ENCODE measurements at regions not wholly inside any gene's neighbourhood (a gene's known extent, or its start where the extent isn't known, plus 50 kb on each side); places are given as distances from the start of the nearest gene placed in this dataset.

- H3K18ac ChIP-seq (ENCODE audit: insufficient read length, low read depth, low read length) = no peak overlapping the region
- H3T11ph ChIP-seq (ENCODE audit: low read length) = no peak overlapping the region
- H2BK12ac ChIP-seq (ENCODE audit: insufficient read length, low read depth, low read length) = no peak overlapping the region
- no peak overlapping the region for H3K4me2 ChIP-seq (ENCODE audit: insufficient read depth, insufficient read length, low read length)
- no peaks in the 10 kb centered on the region for H3K27me3 ChIP-seq (ENCODE audit: insufficient read depth, low read length)
- H3K27me3 Mint-ChIP-seq (ENCODE audit: low read depth) = no peaks in the 10 kb centered on the region
- H3K27ac Mint-ChIP-seq = peak overlapping the region in 1 of 3 experiments; percentile 89; a peak in 2 of 7 replicates
- no peak overlapping the region for H3K4ac ChIP-seq (ENCODE audit: low read depth, low read length)
- no peak overlapping the region for H3K14ac ChIP-seq (ENCODE audit: insufficient read depth, low read length)
- no peak overlapping the region for H3K23ac ChIP-seq (ENCODE audit: insufficient read length, low read depth, low read length)
- no peak overlapping the region for H4K5ac ChIP-seq (ENCODE audit: insufficient read length, low read depth, low read length)
- peak overlapping the region; percentile 59 for H3K27ac ChIP-seq (ENCODE audit: insufficient read length, low read depth, low read length)
- H2BK120ac ChIP-seq (ENCODE audit: low read depth, low read length, poor library complexity, severe bottlenecking) = no peak overlapping the region
- H3K9me3 ChIP-seq (ENCODE audit: control insufficient read depth, low read depth, low read length) = no peaks in the 10 kb centered on the region
- no peaks in the 10 kb centered on the region for H3K23me2 ChIP-seq (ENCODE audit: insufficient read length, low read depth, low read length, poor library complexity, severe bottlenecking)
- H3K36me3 Mint-ChIP-seq (ENCODE audit: insufficient read depth in 1 of 3, low read depth in 3 of 3) = no peaks in the 10 kb centered on the region
- peak; percentile 52 for DNase-seq
- H2BK20ac ChIP-seq (ENCODE audit: low read depth, low read length, poor library complexity, severe bottlenecking) = no peak overlapping the region
- no peak overlapping the region for H4K8ac ChIP-seq (replicated peaks; ENCODE audit: insufficient read length, low read depth, low read length)
- H4K91ac ChIP-seq (ENCODE audit: insufficient read length, low read depth, low read length) = no peak overlapping the region
- peaks cover 45 to 56% of the 10 kb centered on the region in 2 experiments for H3K4me1 Mint-ChIP-seq
- H2AK5ac ChIP-seq (ENCODE audit: insufficient read length, low read length) = no peak overlapping the region
- H2AFZ ChIP-seq (ENCODE audit: low read length) = no peak overlapping the region
- no peaks in the 10 kb centered on the region for H4K20me1 ChIP-seq (ENCODE audit: control insufficient read depth, insufficient read depth, insufficient read length)
- H2BK15ac ChIP-seq (ENCODE audit: low read depth, low read length) = no peak overlapping the region
- no peak overlapping the region for H3K4me3 Mint-ChIP-seq
- H3K9ac ChIP-seq (ENCODE audit: extremely low read depth, insufficient read length, low read length) = no peak overlapping the region
- H2BK5ac ChIP-seq (ENCODE audit: insufficient read length, low read length) = no peak overlapping the region
- no peaks in the 10 kb centered on the region for H3K79me1 ChIP-seq (ENCODE audit: insufficient read depth, low read depth, low read length, poor library complexity, severe bottlenecking)
- TF ChIP-seq, protein P1, sequence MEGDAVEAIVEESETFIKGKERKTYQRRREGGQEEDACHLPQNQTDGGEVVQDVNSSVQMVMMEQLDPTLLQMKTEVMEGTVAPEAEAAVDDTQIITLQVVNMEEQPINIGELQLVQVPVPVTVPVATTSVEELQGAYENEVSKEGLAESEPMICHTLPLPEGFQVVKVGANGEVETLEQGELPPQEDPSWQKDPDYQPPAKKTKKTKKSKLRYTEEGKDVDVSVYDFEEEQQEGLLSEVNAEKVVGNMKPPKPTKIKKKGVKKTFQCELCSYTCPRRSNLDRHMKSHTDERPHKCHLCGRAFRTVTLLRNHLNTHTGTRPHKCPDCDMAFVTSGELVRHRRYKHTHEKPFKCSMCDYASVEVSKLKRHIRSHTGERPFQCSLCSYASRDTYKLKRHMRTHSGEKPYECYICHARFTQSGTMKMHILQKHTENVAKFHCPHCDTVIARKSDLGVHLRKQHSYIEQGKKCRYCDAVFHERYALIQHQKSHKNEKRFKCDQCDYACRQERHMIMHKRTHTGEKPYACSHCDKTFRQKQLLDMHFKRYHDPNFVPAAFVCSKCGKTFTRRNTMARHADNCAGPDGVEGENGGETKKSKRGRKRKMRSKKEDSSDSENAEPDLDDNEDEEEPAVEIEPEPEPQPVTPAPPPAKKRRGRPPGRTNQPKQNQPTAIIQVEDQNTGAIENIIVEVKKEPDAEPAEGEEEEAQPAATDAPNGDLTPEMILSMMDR (conservative IDR thresholded peaks at IDR 0.05) = no peak
- WGBS (ENCODE audit: extremely low coverage, insufficient read length, low lambda C conversion rate) = no CpG with 5 or more reads among the region's 6 CpGs
- H3K56ac ChIP-seq (ENCODE audit: insufficient read length, low read depth, low read length) = no peak overlapping the region
- no peaks in the 10 kb centered on the region for H3K9me3 Mint-ChIP-seq
- peaks cover 12% of the 10 kb centered on the region for H3K4me1 ChIP-seq (ENCODE audit: insufficient read depth, low read length)
- no peaks in the 10 kb centered on the region for H3K79me2 ChIP-seq (ENCODE audit: insufficient read depth, low read length)
These were observed 314.5 kb downstream of the GPAT3 start for GRCh38 chr4:83850435-83850834.
